ENCODE measurements at regions not wholly inside any gene's neighbourhood (a gene's known extent, or its start where the extent isn't known, plus 50 kb on each side); places are given as distances from the start of the nearest gene placed in this dataset.
"Not testable (repeated sequence)": the region's sequence is repeated elsewhere in the genome, so short reads cannot be mapped to it uniquely, and the experiment has no call there.

- TF ChIP-seq CTCF (conservative IDR thresholded peaks at IDR 0.05; ENCODE audit: low read depth, low read length); EZH2 (IDR thresholded peaks at IDR 0.05; ENCODE audit: borderline replicate concordance, low read depth, low read length, poor library complexity, severe bottlenecking): not testable (repeated sequence)
These were observed 65.2 kb upstream of the FAM153A start for GRCh38 chr5:177847914-177848313.
